EL (cell line): ENCODE measurements at regions not wholly inside any gene's neighbourhood (a gene's known extent, or its start where the extent isn't known, plus 50 kb on each side); places are given as distances from the start of the nearest gene placed in this dataset.
"Not testable (repeated sequence)": the region's sequence is repeated elsewhere in the genome, so short reads cannot be mapped to it uniquely, and the experiment has no call there.

ENCODE experiments used
- DNase-seq: peaks from one replicate; pipeline ENCODE4 v3.0.0-alpha.2; 2016

DNA sequence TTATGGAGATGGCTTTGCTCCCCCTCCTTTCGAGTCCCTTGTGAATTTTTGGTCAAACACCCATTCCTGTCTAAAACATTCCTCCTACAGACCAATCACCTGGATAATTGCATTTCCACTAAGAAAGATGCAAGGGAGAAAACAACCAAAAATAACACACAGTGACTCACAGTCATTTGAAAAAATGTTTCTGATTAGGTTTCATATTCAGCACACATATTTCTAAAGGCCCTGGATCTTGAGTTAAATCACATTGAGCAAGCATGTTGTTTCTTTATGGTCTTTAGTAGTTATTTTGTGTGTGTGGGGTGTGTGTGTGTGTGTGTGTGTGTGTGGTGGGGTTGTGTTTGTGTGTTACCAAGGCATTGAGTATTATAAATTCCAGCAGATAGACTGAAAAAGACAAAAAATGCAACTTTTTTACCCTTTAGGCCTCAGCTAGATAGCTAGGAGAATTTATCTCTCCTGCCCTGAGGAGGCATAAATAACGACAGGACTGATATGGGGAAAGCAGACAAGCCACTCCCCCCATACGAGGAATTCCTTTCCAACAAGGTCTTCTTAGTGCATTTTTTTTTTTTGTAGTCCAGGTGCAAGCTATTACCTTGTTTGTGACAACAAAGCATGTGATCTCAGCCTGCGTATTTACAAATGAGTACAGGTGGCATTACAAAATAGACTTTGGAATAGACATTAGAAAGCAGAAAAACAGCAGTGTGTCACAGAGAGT is 265.4 kb upstream of the ADGRL3 start:
- DNase-seq: no peak

DNA sequence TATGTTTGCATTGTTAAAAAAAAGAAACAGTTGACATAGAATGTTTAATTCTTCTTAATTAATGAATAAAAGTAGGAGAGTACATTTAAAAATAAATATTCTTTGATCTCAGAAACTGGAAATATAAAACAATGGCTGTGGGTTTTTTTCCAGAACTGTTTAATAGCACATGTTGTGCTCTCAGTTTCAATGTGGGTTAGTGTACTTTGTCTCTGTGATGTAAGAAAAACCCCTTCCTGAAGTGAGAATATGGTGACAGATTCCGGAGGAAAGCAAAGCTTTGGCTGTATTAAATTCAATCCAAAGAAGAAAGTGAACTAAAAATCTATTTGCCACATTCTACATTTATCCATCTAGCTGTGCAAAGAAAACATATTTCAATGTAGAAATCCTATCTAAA is 261.9 kb upstream of the ADGRL3 start:
- no peak for DNase-seq

DNA sequence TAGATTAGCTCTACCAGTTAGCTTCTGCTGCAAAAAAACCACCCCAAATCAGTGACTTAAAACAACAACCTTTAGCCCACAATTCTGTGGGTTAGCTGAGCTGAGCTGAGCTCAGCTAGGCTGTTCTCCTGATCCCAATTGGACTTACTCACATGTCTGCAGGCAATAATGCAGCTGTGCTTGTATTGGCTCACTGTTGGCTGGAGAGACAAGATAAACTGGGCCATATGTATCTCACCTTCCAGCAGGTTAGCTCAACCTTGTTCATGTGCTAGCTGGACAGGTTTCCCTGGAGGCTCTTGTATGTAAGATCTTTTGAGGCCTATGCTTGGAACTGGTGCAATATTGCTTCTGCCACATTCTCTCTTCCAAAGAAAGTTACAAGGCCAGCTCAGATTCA is 261.5 kb upstream of the ADGRL3 start:
- DNase-seq: no peak

- no peak for DNase-seq
These were observed 256.1 kb upstream of the ADGRL3 start for GRCh38 chr4:60944060-60944459.

DNA sequence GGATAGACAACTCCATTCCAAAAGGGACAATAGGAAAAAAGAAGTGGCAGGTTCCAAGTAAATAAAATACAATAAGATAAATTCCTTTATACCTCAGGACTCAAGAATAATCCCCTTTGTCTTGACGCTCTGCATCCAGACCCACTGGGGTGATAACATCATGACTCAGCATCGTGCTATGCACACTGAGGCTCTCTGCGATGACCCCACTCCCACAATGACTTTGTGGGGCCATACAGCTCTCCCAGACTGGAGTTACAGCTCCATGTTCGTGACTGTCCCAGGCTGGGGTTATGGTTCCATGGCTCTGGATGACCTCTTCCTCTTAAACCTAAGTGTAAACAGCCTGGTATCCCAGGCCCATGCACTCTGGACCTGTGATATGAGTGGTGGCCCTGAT is 254.5 kb upstream of the ADGRL3 start:
- DNase-seq: peak; percentile 66

DNA sequence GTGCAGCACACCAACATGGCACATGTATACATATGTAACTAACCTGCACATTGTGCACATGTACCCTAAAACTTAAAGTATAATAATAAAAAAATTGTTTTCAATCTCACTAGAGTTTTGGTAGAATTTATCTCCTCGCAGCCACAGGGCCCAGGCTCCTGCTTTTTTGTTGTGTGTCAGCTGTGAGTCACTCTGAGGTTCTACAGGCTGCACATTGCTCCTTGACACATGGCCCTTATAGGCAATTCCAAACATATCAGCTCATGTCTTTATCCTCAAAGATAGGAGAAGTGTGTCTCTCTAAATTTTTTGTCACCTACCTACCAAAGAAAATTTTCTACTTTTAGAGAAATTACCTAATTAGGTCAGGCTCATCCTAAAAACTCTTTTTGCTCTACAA is 252.1 kb upstream of the ADGRL3 start:
- peak; percentile 71 for DNase-seq

- DNase-seq: no peak
These were observed 247.2 kb upstream of the ADGRL3 start for GRCh38 chr4:60952921-60953320.

GRCh38 chr4:60953826-60954225 is 246.3 kb upstream of the ADGRL3 start:
- DNase-seq: peak; percentile 31

GRCh38 chr4:60962286-60962685 is 237.8 kb upstream of the ADGRL3 start:
- DNase-seq: no peak

GRCh38 chr4:60981534-60981933 is 218.6 kb upstream of the ADGRL3 start:
- no peak for DNase-seq

DNA sequence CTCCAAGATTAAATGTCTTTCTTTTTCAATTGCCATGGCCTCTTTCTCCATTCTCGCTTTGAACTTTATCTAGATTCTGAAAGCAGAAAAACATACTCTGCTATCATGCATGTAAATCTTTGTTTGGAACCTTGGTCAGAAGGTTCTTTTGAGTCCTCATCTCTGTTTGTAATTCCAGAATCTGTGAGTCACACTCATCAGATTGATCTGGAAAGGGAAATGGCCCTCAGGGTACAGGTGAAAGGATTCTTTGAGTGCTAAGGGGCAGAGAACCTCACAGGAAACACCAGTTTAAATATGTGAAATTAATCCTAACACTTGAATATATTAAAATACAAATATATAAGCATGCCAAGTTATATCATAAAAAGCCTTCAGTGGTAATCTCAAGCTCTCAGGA is 211.0 kb upstream of the ADGRL3 start:
- DNase-seq: peak; percentile 16

- DNase-seq: peak; percentile 3
These were observed 208.1 kb upstream of the ADGRL3 start for GRCh38 chr4:60992037-60992436.

DNA sequence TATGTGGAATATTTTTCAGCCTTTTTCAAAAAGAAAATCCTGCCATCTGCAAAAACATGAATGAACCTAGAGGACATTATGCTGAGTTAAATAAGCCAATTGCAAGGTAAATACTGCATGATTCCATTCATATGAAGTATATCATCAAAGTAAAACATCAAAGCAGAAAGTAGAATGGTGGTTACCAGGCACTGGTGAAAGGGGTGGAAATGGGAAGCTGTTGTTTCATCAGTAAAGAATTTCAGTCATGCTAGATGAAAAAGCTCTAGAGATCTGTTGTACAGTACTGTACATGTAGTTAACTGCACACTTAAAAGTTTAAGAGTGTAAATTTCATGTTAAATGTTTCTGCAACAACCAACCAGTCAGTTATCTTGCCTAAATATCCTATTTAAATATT is 196.8 kb upstream of the ADGRL3 start:
- peak; percentile 42 for DNase-seq

DNA sequence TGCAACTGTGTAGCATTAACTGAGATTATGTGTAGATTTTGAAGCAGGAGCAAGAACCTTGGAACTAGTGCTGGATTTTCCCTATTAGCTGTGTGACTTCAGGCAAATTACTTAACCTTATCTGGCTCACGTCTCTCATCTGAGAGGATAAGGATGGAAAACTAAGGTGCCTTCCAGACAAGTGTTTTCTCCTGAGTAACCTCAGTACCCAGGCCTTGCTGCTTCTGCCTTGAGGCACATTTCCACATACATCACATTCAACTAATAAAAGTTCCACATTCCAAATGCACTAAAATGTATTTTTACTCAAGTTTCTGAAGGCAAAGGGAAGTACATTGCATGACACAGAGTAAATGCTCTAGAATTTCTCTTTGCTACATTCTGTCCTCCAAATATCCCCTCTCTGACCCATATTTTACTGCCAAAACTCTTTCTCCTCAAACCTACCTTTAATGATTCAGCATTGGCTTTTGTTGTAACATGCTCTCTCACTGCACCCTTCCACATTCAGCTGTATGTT is 195.4 kb upstream of the ADGRL3 start:
- peak; percentile 3 for DNase-seq

- DNase-seq: peak; percentile 59
These were observed 189.1 kb upstream of the ADGRL3 start for GRCh38 chr4:61011051-61011450.

DNA sequence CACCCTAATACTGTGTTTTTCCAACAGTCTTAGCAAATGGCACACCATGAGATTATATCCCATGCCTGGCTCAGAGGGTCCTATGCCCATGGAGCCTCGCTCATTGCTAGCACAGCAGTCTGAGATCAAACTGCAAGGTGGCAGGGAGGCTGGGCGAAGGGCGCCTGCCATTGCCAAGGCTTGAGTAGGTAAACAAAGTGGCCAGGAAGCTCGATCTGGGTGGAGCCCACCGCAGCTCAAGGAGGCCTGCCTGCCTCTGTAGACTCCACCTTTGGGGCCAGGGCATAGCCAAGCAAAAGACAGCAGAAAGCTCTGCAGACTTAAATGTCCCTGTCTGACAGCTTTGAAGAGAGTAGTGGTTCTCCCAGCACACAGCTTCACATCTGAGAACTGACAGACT is 188.2 kb upstream of the ADGRL3 start:
- not testable (repeated sequence) for DNase-seq

- DNase-seq: no peak
These were observed 175.5 kb upstream of the ADGRL3 start for GRCh38 chr4:61024610-61025009.

- no peak for DNase-seq
These were observed 172.2 kb upstream of the ADGRL3 start for GRCh38 chr4:61027939-61028338.

DNA sequence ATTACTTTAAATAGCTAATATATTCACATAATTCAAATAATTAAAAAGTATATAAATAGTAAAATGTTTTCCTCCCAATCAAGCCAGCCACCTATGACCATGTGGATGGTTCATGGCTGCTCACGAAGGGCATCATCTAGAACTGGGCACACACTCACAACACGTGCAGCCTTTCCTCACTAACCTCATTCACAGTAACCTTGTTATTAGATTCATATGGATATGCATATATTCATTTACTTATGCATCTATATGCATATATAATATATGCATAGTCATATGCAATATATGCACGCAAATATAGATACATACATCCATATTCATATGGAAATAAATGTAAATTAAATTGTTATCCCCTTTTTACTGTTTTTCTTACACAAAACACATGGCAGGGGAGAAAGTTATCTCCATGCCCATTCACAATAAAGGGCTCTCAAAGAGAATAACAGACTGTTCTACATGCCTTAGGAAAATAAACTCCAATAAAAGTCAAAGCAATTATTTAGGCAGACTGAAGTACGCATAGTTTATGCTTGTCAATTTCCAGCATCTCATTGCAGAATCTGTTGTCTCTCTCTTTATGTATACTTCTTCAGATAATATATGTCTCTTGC is 163.9 kb upstream of the ADGRL3 start:
- no peak for DNase-seq

DNA sequence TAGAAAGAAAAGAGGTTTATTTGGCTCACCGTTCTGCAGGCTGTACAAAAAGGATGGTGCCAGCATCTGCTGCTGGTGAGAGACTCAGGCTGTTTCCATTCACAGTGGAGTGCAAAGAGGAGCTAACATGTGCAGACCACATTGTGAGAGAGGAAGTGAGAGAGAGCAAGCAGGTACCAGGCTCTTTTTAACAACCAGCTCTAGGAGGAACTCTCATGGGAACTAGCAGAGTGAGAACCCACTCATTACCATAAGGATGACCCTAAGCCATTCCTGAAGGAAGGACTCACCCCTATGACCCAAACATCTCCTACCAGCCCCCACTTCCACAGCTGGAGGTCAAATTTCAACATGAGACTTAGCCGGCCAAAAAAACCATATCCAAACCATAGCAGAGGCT is 158.6 kb upstream of the ADGRL3 start:
- DNase-seq: no peak

GRCh38 chr4:61044837-61045236 is 155.3 kb upstream of the ADGRL3 start:
- no peak for DNase-seq

GRCh38 chr4:61049018-61049417 is 151.1 kb upstream of the ADGRL3 start:
- no peak for DNase-seq

- no peak for DNase-seq
These were observed 132.7 kb upstream of the ADGRL3 start for GRCh38 chr4:61067381-61067780.

- no peak for DNase-seq
These were observed 132.1 kb upstream of the ADGRL3 start for GRCh38 chr4:61068060-61068459.

DNA sequence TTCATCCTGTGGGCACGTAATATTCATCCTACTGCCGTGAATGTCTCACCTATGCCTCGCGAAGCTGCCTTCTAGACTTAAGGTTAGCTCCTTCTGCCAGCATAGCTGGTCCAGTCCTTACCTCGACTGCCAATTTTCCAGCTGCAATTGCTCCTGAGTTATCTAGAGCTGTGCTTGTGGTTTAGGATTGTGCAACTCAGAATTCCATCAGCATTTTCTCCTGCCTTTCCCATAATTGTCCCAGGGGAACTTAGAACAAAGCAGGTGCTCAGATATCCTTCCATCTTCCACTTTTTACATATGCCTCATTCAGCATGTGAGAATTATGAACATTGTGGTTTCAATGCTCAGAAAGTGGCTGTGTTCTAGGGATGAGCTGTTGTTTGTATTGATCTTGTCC is 131.4 kb upstream of the ADGRL3 start:
- peak; percentile 38 for DNase-seq
